Right lobe of liver (tissue), 6 donors: ENCODE measurements at regions not wholly inside any gene's neighbourhood (a gene's known extent, or its start where the extent isn't known, plus 50 kb on each side); places are given as distances from the start of the nearest gene placed in this dataset.
"Not testable (repeated sequence)": the region's sequence is repeated elsewhere in the genome, so short reads cannot be mapped to it uniquely, and the experiment has no call there.

Source experiments
- ATAC-seq, 4 donors: fragments of 200-7000 bp; cut with Tn5 transposase; one replicate each; pipeline ENCODE4 v1.9.1; 2020; ENCODE audit warnings: mild to moderate bottlenecking in 4 of 4, moderate library complexity in 4 of 4
- DNase-seq, 3 donors: peaks; one replicate each; pipeline ENCODE4 v3.0.0-alpha.2; 2020
- H3K27ac ChIP-seq, 3 donors: fragments of 200-600 bp; one replicate each; pipeline ENCODE4 v1.8.0; 2022
- H3K27me3 ChIP-seq, 2 donors: fragments of 200-600 bp; one replicate each; pipeline ENCODE4 v1.8.0; 2022
- H3K36me3 ChIP-seq, 4 donors: fragments of 200-600 bp; sonication (generic) in 1 of 4; one replicate each; pipeline versions ENCODE4 v1.5.1 to v1.8.0; 2017 to 2022; ENCODE audit warnings: control low read depth in 1 of 4
- H3K4me1 ChIP-seq, 4 donors: fragments of 200-600 bp; sonication (generic) in 1 of 4; one replicate each; pipeline versions ENCODE4 v1.5.1 to v1.8.0; 2017 to 2022; ENCODE audit warnings: control low read depth in 1 of 4
- H3K4me3 ChIP-seq, 3 donors: fragments of 200-600 bp; one replicate each; pipeline ENCODE4 v1.8.0; 2022
- H3K9me3 ChIP-seq, 4 donors: fragments of 200-600 bp; sonication (generic) in 1 of 4; one replicate each; pipeline versions ENCODE4 v1.5.1 to v1.8.0; 2017 to 2022; ENCODE audit warnings: control low read depth in 1 of 4
- POLR2A ChIP-seq: fragments of 450-650 bp; IDR thresholded peaks from one replicate; pipeline ENCODE4 v1.6.1; 2017; ENCODE audit warnings: antibody characterized with exemption, mild to moderate bottlenecking
- WGBS: methylation state at CpG from one replicate; pipeline ENCODE4 v1.1.6; 2018; ENCODE audit warnings: low coverage, low lambda C conversion rate; ENCODE audit not compliant: insufficient coverage; ENCODE audit errors: missing lambda C conversion rate; 5-methylcytosine and 5-hydroxymethylcytosine counted together
- intact Hi-C, 2 donors: fragments of 100-400 bp; cut with DNase I; formaldehyde crosslinking; loops; one replicate each; pipeline versions ENCODE4 v1.11.2 to v1.14.1; 2022
- TF ChIP-seq, protein P1 (sequence below), 4 donors: fragments of 200-600 bp in 3 of 4; fragments of 450-650 bp in 1 of 4; IDR thresholded peaks; one replicate each; pipeline versions ENCODE4 v1.5.1 to v1.8.0; 2016 to 2022; ENCODE audit warnings: antibody characterized with exemption in 4 of 4, mild to moderate bottlenecking in 2 of 4
- donor health status: DM: no; HTN: yes; CAD: no.
- donor health status: DM: no; HTN: no; CAD: no.
- donor health status: DM: no; HTN: no; CAD: no.
- donor health status: DM: no; HTN: yes; CAD: no.
- donor health status: DM: no; HTN: yes; CAD: no.

DNA sequence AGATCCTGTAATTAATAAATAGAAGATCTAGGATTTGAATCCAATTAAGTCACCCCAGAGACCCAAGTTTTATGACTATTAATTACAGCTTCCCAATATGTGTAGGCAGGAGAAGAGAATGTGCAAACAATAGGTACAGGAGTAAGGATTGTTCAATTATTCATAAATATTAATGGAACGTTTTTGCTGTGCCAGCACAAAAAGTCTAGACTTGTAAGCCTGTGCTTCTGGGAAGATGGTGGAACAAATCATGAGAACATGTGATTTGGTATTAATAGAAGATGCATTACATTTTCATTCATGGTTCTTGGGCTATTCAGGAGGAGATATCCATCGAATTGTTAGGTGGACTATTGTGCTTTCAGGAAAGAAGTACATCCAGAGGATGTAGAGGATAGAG lies 1240.9 kb downstream of the STIM2 start:
- ATAC-seq (no peak), DNase-seq (no peak)
- WGBS = 21% methylated on average over 2 of the region's 2 CpGs
- H3K4me3 ChIP-seq = no peak overlapping the region
- intact Hi-C loops = no loop called here
- no peaks in the 10 kb centered on the region for H3K27me3 ChIP-seq
- H3K4me1 ChIP-seq = no peaks in the 10 kb centered on the region
- TF ChIP-seq, protein P1, sequence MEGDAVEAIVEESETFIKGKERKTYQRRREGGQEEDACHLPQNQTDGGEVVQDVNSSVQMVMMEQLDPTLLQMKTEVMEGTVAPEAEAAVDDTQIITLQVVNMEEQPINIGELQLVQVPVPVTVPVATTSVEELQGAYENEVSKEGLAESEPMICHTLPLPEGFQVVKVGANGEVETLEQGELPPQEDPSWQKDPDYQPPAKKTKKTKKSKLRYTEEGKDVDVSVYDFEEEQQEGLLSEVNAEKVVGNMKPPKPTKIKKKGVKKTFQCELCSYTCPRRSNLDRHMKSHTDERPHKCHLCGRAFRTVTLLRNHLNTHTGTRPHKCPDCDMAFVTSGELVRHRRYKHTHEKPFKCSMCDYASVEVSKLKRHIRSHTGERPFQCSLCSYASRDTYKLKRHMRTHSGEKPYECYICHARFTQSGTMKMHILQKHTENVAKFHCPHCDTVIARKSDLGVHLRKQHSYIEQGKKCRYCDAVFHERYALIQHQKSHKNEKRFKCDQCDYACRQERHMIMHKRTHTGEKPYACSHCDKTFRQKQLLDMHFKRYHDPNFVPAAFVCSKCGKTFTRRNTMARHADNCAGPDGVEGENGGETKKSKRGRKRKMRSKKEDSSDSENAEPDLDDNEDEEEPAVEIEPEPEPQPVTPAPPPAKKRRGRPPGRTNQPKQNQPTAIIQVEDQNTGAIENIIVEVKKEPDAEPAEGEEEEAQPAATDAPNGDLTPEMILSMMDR (IDR thresholded peaks at IDR 0.05) = no peak
- TF ChIP-seq POLR2A = no peak
- no peaks in the 10 kb centered on the region for H3K36me3 ChIP-seq
- H3K27ac ChIP-seq = no peak overlapping the region
- H3K9me3 ChIP-seq = no peaks in the 10 kb centered on the region

DNA sequence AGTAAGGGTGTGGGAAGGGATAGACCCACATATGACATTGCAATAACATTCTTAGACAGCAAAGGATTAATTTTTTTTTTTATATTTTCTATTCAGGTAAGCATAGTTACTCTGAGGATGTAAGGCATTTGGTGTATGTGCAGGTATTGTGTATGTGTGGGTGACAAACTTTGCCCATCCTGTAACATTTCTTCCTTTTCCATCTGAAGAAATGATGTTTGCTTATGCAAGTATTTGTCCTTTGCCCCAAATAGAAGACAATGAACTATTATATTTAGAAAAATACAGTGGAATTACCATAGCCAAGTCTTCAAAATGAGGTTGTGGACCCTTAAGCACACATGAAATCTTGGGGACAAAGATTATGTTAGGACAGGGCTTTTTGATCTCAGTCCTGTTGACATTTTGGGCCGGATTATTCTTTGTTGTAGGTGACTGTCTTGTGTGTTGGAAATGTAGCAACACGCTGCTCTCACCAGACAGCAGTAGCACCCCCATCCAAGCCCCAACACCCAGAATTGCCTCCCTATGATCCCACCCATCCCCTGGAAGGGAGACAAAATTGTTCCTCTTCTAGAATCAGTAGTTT lies 1244.7 kb downstream of the STIM2 start:
- Histone ChIP-seq H3K9me3 (no peaks in the 10 kb centered on the region), H3K27ac (no peak overlapping the region), H3K27me3 (no peaks in the 10 kb centered on the region), H3K4me1 (no peaks in the 10 kb centered on the region), H3K36me3 (no peaks in the 10 kb centered on the region), H3K4me3 (no peak overlapping the region)
- ATAC-seq (no peak), DNase-seq (no peak)
- WGBS = 25% methylated on average over 2 of the region's 2 CpGs
- intact Hi-C loops = no loop called here
- TF ChIP-seq, protein P1 (IDR thresholded peaks at IDR 0.05) = no peak

DNA sequence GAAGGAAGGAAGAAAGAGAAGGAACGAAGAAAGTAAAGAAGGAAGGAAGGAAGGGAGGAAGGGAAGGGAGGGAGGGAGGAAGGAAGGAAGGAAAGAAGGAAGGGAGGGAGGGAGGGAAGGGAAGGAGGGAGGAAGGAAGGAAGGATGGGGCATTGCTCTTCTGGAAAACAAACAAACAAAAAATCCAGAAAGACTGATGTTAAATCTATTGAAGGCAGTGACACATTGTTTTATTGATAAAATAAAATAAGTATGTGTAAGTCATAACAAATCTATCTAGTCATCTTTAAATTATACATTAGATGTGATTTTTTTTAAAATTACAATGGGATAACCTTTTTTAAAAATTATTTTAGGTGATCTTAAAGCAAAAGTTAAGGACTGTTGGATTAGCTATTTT lies 1245.5 kb downstream of the STIM2 start:
- Histone ChIP-seq H3K4me3 (no peak overlapping the region), H3K27me3 (no peaks in the 10 kb centered on the region), H3K9me3 (peaks cover 0 to under 1% (median 0%) of the 10 kb centered on the region in 4 donors), H3K27ac (no peak overlapping the region), H3K36me3 (no peaks in the 10 kb centered on the region), H3K4me1 (no peaks in the 10 kb centered on the region)
- ATAC-seq (no peak), DNase-seq (no peak)
- intact Hi-C loops = no loop called here
- 13% methylated on average over 1 of the region's 1 CpG for WGBS
- no peak for TF ChIP-seq POLR2A
- TF ChIP-seq, protein P1 (IDR thresholded peaks at IDR 0.05) = no peak

DNA sequence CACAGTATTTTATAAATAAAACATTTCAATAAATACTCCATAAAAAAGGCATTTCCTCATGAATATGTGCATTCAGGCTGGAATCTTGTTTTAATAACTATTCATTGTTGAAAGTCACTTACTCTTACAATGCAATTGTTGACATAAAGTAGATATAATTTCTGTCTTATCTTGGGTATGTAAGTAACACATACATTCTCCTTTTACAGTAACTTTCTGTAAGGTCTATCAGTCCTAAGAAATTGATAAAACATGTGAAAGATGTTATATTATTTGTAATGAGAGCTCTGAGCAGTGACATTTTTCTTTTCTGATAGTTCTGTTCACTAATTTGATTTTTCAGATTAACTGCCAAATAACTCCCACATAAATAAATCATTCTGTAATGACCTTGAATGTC lies 1249.2 kb downstream of the STIM2 start:
- ATAC-seq = no peak
- Histone ChIP-seq H3K27me3 (no peaks in the 10 kb centered on the region), H3K4me3 (no peak overlapping the region), H3K27ac (no peak overlapping the region), H3K9me3 (peaks cover 0 to 4% (median 0%) of the 10 kb centered on the region in 4 donors), H3K4me1 (no peaks in the 10 kb centered on the region), H3K36me3 (no peaks in the 10 kb centered on the region)
- no peak for TF ChIP-seq POLR2A
- TF ChIP-seq, protein P1 (IDR thresholded peaks at IDR 0.05) = no peak
- intact Hi-C loops = no loop called here
- DNase-seq = no peak

DNA sequence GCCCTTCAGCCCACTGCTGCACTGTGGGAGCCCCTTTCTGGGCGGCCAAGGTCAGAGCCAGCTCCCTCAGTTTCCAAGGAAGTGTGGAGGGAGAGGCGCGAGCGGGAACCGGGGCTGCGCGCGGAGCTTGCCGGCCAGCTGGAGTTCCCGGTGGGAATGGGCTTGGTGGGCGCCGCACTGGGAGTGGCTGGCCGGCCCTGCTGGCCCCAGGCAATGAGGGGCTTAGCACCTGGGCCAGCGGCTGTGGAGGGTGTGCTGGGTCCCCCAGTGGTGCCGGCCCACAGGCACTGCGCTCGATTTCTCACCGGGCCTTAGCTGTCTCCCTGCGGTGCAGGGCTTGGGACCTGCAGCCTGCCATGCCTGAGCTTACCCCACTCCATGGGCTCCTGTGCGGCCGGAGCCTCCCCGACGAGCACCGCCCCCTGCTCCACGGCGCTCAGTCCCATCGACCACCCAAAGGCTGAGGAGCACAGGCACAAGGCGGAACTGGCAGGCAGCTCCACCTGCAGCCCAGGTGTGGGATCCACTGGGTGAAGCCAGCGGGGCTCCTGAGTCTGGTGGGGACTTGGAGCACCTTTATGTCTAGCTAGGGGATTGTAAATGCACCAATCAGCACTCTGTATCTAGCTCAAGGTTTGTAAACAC lies 1252.2 kb downstream of the STIM2 start:
- H3K27ac ChIP-seq, H3K36me3 ChIP-seq, ATAC-seq, H3K27me3 ChIP-seq, H3K9me3 ChIP-seq, H3K4me1 ChIP-seq, H3K4me3 ChIP-seq, DNase-seq, intact Hi-C loops: not testable (repeated sequence)
- no CpG with 5 or more reads among the region's 29 CpGs for WGBS

DNA sequence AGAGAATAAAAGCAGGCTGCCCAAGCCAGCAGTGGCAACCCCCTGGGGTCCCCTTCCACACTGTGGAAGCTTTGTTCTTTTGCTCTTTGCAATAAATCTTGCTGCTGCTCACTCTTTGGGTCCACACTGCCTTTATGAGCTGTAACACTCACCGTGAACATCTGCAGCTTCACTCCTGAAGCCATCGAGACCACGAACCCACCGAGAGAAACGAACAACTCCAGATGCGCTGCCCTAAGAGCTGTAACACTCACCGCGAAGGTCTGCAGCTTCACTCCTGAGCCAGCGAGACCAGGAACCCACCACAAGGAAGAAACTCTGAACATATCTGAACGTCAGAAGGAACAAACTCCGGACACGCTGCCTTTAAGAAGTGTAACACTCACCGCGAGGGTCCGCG lies 1252.9 kb downstream of the STIM2 start:
- H3K27ac ChIP-seq, H3K4me3 ChIP-seq, H3K9me3 ChIP-seq, DNase-seq, H3K4me1 ChIP-seq, H3K36me3 ChIP-seq, intact Hi-C loops, H3K27me3 ChIP-seq, ATAC-seq: not testable (repeated sequence)
- WGBS = 67% methylated on average over 16 of the region's 16 CpGs

DNA sequence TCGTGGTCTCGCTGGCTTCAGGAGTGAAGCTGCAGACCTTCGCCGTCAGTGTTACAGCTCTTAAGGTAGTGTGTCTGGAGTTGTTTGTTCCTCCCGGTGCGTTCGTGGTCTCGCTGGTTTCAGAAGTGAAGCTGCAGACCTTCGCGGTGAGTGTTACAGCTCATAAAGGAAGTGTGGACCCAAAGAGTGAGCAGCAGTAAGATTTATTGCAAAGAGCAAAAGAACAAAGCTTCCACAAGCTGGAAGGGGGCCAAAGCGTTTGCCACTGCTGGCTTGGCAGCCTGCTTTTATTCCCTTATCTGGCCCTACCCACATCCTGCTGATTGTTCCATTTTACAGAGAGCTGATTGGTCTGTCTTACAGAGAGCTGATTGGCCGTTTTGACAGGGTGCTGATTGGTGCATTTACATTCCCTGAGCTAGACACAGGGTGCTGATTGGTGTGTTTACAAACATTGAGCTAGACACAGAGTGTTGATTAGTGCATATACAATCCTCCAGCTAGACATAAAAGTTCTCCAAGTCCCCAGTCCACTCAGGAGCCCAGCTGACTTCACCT lies 1256.0 kb downstream of the STIM2 start:
- H3K36me3 ChIP-seq, H3K9me3 ChIP-seq, H3K27me3 ChIP-seq, H3K27ac ChIP-seq, DNase-seq, H3K4me1 ChIP-seq, intact Hi-C loops, H3K4me3 ChIP-seq, ATAC-seq: not testable (repeated sequence)
- 64% methylated on average over 12 of the region's 12 CpGs for WGBS
